Stimulated activated CD8-positive, alpha-beta memory T cell treated with anti-CD3 and anti-CD28 coated beads, Interleukin-7, amount 100 ng/mL, for 24 hours (primary cell): ENCODE measurements at regions not wholly inside any gene's neighbourhood (a gene's known extent, or its start where the extent isn't known, plus 50 kb on each side); places are given as distances from the start of the nearest gene placed in this dataset.
"Not testable (repeated sequence)": the region's sequence is repeated elsewhere in the genome, so short reads cannot be mapped to it uniquely, and the experiment has no call there.

Source experiments
- DNase-seq: peaks from one replicate; pipeline ENCODE4 v3.0.0-alpha.2; 2020; ENCODE audit warnings: low read depth

DNA sequence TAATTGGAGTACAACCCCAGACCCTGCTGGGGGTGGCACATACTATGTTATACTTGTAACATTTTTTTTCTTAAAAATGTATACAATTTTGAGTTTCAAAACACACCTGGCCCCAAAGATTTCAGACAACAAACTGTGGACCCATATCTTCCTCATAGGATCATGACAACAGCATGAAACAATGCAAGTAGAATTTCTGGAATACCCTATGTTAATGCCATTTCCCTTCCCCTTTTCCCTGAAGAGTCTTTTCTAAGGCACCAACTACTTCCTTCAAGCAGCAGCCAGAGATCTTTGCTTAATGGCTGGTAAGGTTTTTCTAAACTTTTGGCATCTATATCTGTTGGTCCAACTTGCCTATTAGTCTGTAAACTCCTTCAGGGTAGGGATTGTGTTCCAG is 99.9 kb upstream of the SERBP1 start:
- DNase-seq = no peak

DNA sequence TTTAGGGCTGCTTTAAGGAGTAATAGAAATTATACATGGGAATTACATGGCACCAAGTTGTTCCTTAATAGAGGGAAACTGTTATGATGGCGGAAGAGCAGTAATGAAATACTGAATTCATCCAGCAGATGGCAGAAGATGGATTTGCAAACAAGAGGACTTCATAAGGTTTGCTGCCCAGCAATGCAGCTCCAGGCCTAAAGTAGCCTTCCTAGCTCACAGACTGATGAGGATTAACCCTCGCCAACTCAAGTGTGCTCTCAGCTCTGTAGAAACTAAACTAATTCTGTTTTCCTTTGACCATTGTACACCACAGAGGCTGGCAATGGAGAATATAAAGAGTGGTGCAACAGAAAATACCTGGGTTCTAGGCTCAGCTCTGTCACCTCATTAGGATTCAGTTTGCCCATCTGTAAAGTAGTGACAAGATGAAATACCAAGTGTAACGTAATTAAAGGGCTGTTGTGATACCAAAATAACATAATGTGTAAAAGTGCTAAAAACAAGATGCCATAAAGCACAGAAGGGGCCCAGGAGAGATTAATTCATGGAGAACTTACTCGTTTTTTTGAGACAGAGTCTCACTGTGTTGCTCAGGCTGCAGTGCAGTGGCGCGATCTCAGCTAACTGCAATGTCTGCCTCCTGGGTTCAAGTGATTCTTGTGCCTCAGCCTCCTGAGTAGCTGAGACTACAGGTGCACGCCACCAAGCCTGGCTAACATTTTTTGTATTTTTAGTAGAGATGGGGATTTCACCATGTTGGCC is 102.4 kb upstream of the SERBP1 start:
- no peak for DNase-seq

DNA sequence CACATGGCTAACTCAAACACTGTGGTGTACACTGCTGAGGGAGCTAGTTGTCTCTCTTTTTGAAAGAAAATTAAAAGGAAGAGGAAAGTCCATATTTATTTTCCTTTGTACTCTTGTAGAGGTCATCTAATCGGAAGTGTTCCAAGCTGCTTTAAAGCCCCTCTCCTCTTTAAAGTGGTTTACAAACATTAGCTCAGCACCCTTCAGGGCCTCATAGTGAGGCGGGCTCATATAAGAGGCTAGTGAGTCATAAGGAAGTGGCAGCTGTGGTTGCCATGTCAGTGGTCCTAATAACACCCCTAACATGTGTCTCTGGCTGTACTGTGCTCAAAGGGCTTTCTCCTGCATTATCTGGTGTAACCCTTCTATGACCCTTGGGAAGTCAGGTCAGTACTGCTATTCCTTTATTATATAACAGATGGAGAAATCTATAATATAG is 104.4 kb upstream of the SERBP1 start:
- DNase-seq = no peak

DNA sequence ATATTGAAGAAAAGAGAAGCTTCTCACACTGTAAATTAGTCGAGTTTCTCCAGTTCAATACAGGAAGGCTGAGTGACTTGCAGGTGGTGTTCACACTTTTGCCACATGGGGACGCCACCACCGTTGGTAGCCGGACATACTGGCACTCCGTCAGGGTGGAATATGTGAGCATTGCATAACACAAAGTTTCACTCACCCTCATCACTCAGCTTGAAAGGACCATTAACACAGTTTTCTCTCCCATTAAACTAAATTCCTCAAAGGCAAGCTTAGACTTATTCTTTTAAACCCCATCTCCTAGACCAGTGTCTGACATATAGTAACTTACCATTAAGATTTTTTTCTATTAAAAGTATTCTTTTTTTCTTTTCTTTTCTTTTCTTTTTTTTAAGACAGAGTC is 105.3 kb upstream of the SERBP1 start:
- DNase-seq = peak; percentile 7

- no peak for DNase-seq
Observed at GRCh38 chr1:67536957-67537666, 106.9 kb upstream of the SERBP1 start.

- no peak for DNase-seq
Observed at GRCh38 chr1:67537667-67538018, 107.4 kb upstream of the SERBP1 start.

GRCh38 chr1:67540025-67540732 is 110.0 kb upstream of the SERBP1 start:
- no peak for DNase-seq

DNA sequence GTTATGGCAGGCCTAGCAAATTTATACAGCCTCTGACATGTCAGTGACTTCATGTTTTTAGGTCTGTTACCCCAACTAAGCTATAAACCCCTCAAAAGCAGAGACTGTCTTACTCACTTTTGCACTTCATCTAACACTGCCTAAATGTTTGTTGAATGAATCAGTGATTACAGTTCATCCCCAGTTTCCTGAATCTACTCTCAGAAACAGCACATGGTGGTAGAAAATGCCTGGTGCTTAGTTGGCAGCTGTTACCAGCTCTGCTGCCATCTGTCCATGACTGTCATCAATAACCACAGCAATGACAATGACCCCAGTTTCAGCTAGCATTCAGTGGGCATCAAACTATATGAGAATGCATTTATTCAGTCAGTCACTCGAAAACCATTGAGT is 110.5 kb upstream of the SERBP1 start:
- no peak for DNase-seq

DNA sequence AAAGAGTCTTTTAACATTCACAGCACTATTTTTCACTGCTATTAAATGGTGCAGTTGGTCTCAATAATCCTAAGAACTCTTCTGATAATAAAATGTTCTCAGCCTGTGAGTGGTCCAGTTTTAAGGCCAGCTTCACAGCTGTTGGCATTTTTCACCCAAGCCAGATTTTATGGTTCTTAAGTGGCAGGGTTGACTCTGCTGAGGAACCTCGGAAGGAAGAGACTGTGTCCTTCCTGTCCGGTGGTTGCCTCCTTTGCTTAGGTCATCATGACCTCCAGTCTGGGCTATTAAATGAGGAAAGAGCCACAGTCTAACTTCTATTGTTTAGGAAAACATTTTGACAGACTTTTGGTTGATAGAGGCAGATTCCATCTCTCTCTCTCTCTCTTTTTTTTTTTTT is 112.5 kb upstream of the SERBP1 start:
- DNase-seq = no peak

GRCh38 chr1:67544921-67545320 is 114.7 kb upstream of the SERBP1 start:
- DNase-seq = no peak

GRCh38 chr1:67545364-67545763 is 115.2 kb upstream of the SERBP1 start:
- DNase-seq = no peak

DNA sequence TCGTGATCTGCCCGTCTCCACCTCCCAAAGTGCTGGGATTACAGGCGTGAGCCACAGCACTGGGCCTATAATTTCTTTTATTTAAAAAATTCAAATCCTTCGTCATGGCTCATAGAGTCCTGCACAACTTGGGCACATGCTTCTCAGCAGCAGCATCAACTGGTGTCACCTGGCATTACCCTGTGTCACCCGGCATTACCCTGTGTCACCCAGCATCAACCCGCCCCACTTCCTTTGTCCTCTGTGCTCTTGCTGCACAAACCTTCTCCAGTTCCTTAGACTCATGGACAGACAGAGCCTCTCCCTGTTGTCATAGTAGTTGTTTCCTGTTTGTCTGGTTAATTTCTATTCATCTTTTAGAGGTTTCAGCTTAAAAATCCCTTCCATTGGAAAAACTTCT is 121.2 kb upstream of the SERBP1 start:
- no peak for DNase-seq

GRCh38 chr1:67552336-67552759 is 122.1 kb upstream of the SERBP1 start:
- DNase-seq = no peak

DNA sequence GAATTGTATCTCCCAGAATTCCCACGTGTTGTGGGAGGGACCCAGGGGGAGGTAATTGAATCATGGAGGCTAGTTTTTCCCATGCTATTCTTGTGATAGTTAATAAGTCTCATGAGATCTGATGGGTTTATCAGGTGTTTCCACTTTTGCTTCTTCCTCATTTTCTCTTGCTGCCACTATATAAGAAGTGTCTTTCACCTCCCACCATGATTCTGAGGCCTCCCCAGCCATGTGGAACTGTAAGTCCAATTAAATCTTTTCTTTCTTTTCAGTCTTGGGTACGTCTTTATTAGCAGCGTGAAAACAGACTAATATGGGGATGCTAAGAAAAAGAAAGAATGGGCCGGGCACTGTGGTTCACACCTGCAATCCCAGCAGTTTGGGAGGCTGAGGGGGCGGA is 124.0 kb upstream of the SERBP1 start:
- not testable (repeated sequence) for DNase-seq

DNA sequence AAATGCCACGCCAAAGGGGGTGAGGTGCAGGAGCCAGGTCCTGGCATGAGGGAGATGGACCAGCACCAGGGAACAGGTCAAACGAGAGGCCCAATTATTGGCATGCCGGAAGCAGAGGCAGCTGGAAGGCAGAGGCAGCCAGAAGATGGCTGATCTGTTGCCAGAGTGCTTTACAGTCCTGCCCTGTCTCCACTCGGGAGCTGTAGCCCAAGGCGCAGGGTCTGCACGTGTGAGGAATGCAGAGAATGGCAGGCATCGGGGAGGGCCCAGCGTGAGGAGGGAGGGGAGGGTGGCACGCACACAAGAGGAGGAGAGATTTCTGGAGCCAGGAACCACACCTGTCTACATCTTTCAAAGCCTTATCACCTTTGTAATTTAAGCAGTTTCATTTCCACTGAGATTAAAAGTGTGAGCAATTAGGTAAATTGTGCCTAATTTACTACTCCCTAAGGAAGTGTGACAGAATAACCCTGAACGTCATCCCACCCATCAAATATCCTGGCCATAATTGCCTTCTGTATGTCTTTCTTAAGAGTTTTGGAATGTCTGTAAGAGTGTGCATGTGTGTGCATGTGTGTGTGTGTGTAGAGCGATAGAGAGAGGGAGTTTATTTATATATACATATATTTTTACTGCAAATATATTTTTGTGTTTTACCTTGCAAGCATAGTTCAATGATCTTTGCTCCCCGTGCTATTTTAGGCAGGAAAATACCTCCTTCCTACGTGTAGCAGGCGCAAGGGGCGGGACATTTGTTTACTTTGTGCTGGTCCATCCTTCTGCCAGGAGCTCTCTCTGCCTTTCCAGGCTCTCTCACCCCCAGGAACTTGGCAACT is 125.5 kb upstream of the SERBP1 start:
- DNase-seq = no peak

GRCh38 chr1:67556297-67556900 is 126.2 kb upstream of the SERBP1 start:
- no peak for DNase-seq

- DNase-seq = no peak
Observed at GRCh38 chr1:67557696-67558448, 127.1 kb upstream of the GADD45A start.

DNA sequence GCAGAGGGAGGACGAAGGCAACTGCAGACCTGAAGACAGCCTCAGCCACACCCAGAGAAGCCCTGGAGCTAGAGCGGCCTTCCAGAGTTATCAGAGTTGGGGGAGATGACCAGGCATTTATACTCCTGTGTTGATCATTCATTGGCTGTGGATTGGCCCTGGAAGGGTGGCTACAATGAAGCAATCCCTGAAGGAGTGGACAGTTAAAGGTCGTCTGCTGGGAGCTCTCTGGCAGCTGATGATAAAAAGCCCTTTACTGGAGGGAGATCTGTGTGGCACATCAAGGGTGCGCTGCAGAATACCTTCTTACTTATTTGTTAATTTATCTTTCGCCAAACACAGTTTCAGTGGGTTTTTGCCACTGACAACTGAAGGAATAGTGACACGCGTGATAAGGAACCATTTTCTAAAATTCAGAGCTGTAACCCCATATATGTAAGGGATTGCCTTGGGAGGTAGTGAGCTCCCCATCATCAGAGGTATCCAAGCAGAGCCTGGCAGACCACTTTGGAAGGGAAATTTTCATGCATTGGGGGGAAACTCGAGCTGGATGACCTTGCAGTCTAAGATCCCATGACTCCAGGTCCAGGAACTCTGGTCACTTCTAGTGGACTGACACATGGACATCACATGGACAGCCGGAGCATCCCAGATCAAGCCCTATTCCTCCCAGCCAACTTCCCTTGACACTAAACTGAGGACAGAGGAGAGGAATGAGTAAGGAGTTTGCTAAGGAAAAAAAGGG is 126.4 kb upstream of the GADD45A start:
- no peak for DNase-seq

GRCh38 chr1:67559222-67559700 is 125.7 kb upstream of the GADD45A start:
- DNase-seq = no peak

DNA sequence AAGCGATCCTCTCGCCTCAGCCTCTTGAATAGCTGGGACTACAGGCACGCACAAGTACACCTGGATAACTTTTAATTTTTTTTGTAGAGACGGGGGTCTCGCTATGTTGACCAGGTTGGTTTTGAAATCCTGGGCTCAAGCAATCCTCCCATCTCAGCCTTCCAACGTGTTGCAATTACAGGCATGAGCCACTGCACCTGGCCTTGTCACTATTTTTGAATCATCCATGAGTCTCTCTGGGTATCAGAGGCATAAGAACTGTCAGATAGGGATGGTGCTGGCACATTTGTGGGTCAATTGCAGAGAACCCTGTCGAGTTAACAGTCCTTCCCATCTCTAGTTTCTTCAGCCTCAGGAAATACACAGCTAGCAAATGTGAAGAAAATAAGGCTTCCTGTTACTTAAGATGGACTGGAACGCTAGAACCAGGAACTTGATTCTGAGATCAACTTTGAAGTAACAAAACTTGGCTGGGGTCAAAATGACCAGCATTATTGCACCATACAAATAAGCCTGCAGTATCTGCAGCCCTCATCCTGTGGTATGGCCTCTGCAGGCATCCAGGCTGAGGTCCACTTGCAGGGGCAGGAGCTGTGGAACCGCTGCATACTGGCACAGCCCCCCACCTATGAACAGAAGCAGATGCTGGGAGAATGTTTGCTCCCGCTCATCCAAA is 124.3 kb upstream of the GADD45A start:
- DNase-seq = no peak
